CD1c-positive myeloid dendritic cell (primary cell): ENCODE measurements at regions not wholly inside any gene's neighbourhood (a gene's known extent, or its start where the extent isn't known, plus 50 kb on each side); places are given as distances from the start of the nearest gene placed in this dataset.

Experiments used
- DNase-seq: peaks from one replicate; pipeline ENCODE4 v3.0.0-alpha.2; 2016; ENCODE audit errors: extremely low spot score

GRCh38 chr10:84047258-84048010, 91.9 kb upstream of the GHITM start:
- no peak for DNase-seq

- DNase-seq, result no peak
These were observed 89.7 kb upstream of the GHITM start for GRCh38 chr10:84049645-84050011.

GRCh38 chr10:84053626-84054025, 85.7 kb upstream of the GHITM start:
- no peak for DNase-seq

- DNase-seq, result no peak
These were observed 84.6 kb upstream of the GHITM start for GRCh38 chr10:84054743-84055142.

GRCh38 chr10:84059526-84059925, 79.8 kb upstream of the GHITM start:
- no peak for DNase-seq

GRCh38 chr10:84063440-84063839, 75.9 kb upstream of the GHITM start:
- DNase-seq, result no peak

GRCh38 chr10:84065804-84066601, 73.3 kb upstream of the GHITM start:
- DNase-seq, result no peak

- no peak for DNase-seq
These were observed 64.8 kb upstream of the GHITM start for GRCh38 chr10:84074521-84074920.

- no peak for DNase-seq
These were observed 63.9 kb upstream of the GHITM start for GRCh38 chr10:84075226-84076046.

GRCh38 chr10:84076047-84076388, 63.3 kb upstream of the GHITM start:
- no peak for DNase-seq

GRCh38 chr10:84076540-84077195, 62.6 kb upstream of the GHITM start:
- no peak for DNase-seq

- no peak for DNase-seq
These were observed 61.5 kb upstream of the GHITM start for GRCh38 chr10:84077768-84078167.

- no peak for DNase-seq
These were observed 60.5 kb upstream of the GHITM start for GRCh38 chr10:84078771-84079170.

GRCh38 chr10:84084342-84084741, 55.0 kb upstream of the GHITM start:
- DNase-seq, result no peak

- DNase-seq, result no peak
These were observed 52.1 kb upstream of the GHITM start for GRCh38 chr10:84087202-84087601.

GRCh38 chr10:84088626-84089025, 50.7 kb upstream of the GHITM start:
- DNase-seq, result no peak

GRCh38 chr10:84089162-84089561, 50.1 kb upstream of the GHITM start:
- DNase-seq, result no peak
